ENCODE measurements at regions not wholly inside any gene's neighbourhood (a gene's known extent, or its start where the extent isn't known, plus 50 kb on each side); places are given as distances from the start of the nearest gene placed in this dataset.

DNA sequence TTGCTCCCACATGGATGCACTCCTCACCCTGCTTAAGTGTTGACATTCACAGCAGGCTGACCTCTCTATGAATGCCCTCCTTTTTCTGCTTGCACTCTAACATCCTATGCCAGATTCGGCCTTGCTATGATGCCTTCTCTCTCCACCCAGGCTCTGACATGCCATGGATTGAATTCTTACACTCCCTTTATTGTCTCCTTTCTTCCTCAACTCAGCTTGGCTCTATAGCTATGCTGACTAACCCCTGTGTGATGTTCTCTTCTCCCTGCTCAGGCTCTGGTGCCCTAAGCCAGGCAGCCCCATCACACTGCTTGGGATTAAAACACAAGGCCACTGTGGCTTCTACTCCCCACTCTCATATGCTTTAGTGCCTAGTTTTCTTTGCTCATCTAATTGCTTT lies 563.7 kb downstream of the NSUN3 start:
- TF ChIP-seq, protein P1, sequence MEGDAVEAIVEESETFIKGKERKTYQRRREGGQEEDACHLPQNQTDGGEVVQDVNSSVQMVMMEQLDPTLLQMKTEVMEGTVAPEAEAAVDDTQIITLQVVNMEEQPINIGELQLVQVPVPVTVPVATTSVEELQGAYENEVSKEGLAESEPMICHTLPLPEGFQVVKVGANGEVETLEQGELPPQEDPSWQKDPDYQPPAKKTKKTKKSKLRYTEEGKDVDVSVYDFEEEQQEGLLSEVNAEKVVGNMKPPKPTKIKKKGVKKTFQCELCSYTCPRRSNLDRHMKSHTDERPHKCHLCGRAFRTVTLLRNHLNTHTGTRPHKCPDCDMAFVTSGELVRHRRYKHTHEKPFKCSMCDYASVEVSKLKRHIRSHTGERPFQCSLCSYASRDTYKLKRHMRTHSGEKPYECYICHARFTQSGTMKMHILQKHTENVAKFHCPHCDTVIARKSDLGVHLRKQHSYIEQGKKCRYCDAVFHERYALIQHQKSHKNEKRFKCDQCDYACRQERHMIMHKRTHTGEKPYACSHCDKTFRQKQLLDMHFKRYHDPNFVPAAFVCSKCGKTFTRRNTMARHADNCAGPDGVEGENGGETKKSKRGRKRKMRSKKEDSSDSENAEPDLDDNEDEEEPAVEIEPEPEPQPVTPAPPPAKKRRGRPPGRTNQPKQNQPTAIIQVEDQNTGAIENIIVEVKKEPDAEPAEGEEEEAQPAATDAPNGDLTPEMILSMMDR (IDR thresholded peaks at IDR 0.05): no peak
- intact Hi-C loops (cut with DNase I): no loop called here
- Histone ChIP-seq H3K27ac (no peak overlapping the region), H3K36me3 (no peaks in the 10 kb centered on the region), H3K4me3 (no peak overlapping the region), H3K4me1 (no peaks in the 10 kb centered on the region), H3K27me3 (no peaks in the 10 kb centered on the region), H3K9me3 (no peaks in the 10 kb centered on the region)
- DNase-seq (no peak), ATAC-seq (no peak)
- 27 to 67% methylated on average over 1 of the region's 1 CpG for WGBS, 2 donors

- no peak overlapping the region for H3K27ac ChIP-seq
- TF ChIP-seq, protein P1 (IDR thresholded peaks at IDR 0.05): no peak
- no peaks in the 10 kb centered on the region for H3K4me1 ChIP-seq
- intact Hi-C loops (cut with DNase I): no loop called here
- no peak for ATAC-seq
- H3K4me3 ChIP-seq: no peak overlapping the region
- H3K36me3 ChIP-seq: no peaks in the 10 kb centered on the region
- peaks cover 0 to 7% (median 0%) of the 10 kb centered on the region in 11 donors for H3K9me3 ChIP-seq
- no peaks in the 10 kb centered on the region for H3K27me3 ChIP-seq
- no peak for DNase-seq
- 92 to 94% methylated on average over 1 of the region's 1 CpG for WGBS, 2 donors
Observed at GRCh38 chr3:94627689-94628088, 564.8 kb downstream of the NSUN3 start.

- ATAC-seq: no peak
- Histone ChIP-seq H3K9me3 (peaks cover 0 to 5% (median 0%) of the 10 kb centered on the region in 11 donors), H3K27ac (no peak overlapping the region), H3K4me3 (no peak overlapping the region), H3K4me1 (no peaks in the 10 kb centered on the region), H3K36me3 (no peaks in the 10 kb centered on the region), H3K27me3 (no peaks in the 10 kb centered on the region)
- TF ChIP-seq, protein P1 (IDR thresholded peaks at IDR 0.05): no peak
- WGBS, 2 donors: 87 to 91% methylated on average over 3 of the region's 3 CpGs
- intact Hi-C loops (cut with DNase I): no loop called here
- DNase-seq: no peak
Observed at GRCh38 chr3:94643400-94643799, 580.5 kb downstream of the NSUN3 start.

- WGBS, 2 donors: 64 to 82% methylated on average over 3 of the region's 3 CpGs
- H3K27ac ChIP-seq: no peak overlapping the region
- no peaks in the 10 kb centered on the region for H3K36me3 ChIP-seq
- ATAC-seq (no peak), DNase-seq (no peak)
- H3K4me3 ChIP-seq: no peak overlapping the region
- intact Hi-C loops (cut with DNase I): no loop called here
- H3K27me3 ChIP-seq: no peaks in the 10 kb centered on the region
- TF ChIP-seq, protein P1 (IDR thresholded peaks at IDR 0.05): no peak
- no peaks in the 10 kb centered on the region for H3K4me1 ChIP-seq
- H3K9me3 ChIP-seq: peaks cover 0 to 5% (median 0%) of the 10 kb centered on the region in 11 donors
Observed at GRCh38 chr3:94645790-94646189, 582.9 kb downstream of the NSUN3 start.

Data from heart right ventricle (tissue), 16 donors.